Breast epithelium (tissue), 3 donors: ENCODE measurements at regions not wholly inside any gene's neighbourhood (a gene's known extent, or its start where the extent isn't known, plus 50 kb on each side); places are given as distances from the start of the nearest gene placed in this dataset.

Source experiments
- POLR2A ChIP-seq: fragments of 450-650 bp; IDR thresholded peaks from one replicate; pipeline ENCODE4 v1.6.1; 2016; ENCODE audit warnings: antibody characterized with exemption, mild to moderate bottlenecking, moderate library complexity
- POLR2AphosphoS5 ChIP-seq, 3 donors: sonication (generic); formaldehyde crosslinking; IDR thresholded peaks; one replicate each; pipeline ENCODE4 v1.6.1; 2017; ENCODE audit warnings: antibody characterized with exemption in 3 of 3
- TF ChIP-seq, protein P1 (sequence below), 3 donors: fragments of 450-650 bp; IDR thresholded peaks; one replicate each; pipeline ENCODE4 v1.5.1; 2016 to 2017; ENCODE audit warnings: antibody characterized with exemption in 3 of 3, mild to moderate bottlenecking in 3 of 3, moderate library complexity in 3 of 3

DNA sequence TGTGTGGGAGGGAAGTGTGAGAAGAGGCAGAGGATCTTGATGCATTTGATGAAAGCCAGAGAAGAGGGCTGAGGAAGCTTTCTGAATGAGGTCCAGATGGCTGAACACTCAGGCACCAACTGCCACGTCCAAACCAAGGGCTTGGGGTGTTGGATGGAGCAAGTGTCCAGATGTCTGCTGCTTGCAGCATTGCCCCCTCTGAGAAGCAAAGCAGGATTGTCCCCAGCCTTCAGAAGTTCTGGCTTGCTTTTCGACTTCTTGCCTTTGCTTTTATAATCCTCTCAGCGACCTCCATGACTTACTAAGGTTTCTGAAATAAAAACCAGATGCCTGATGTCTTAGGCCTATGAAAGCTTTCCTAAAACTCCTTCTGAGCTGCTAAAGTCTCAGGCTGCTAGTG lies 182.5 kb downstream of the HUNK start:
- TF ChIP-seq POLR2A, result no peak
- TF ChIP-seq, protein P1, sequence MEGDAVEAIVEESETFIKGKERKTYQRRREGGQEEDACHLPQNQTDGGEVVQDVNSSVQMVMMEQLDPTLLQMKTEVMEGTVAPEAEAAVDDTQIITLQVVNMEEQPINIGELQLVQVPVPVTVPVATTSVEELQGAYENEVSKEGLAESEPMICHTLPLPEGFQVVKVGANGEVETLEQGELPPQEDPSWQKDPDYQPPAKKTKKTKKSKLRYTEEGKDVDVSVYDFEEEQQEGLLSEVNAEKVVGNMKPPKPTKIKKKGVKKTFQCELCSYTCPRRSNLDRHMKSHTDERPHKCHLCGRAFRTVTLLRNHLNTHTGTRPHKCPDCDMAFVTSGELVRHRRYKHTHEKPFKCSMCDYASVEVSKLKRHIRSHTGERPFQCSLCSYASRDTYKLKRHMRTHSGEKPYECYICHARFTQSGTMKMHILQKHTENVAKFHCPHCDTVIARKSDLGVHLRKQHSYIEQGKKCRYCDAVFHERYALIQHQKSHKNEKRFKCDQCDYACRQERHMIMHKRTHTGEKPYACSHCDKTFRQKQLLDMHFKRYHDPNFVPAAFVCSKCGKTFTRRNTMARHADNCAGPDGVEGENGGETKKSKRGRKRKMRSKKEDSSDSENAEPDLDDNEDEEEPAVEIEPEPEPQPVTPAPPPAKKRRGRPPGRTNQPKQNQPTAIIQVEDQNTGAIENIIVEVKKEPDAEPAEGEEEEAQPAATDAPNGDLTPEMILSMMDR (IDR thresholded peaks at IDR 0.05), result no peak
- TF ChIP-seq POLR2AphosphoS5 (IDR thresholded peaks at IDR 0.05), result no peak
